Endothelial cell of umbilical vein (primary cell): ENCODE measurements at regions not wholly inside any gene's neighbourhood (a gene's known extent, or its start where the extent isn't known, plus 50 kb on each side); places are given as distances from the start of the nearest gene placed in this dataset.

Experiments used
- EZH2 ChIP-seq: IDR thresholded peaks from 2 replicates; pipeline ENCODE4 v1.6.1; 2012; ENCODE audit warnings: borderline replicate concordance, low read depth, mild to moderate bottlenecking, moderate library complexity, low read length, inconsistent platforms; ENCODE audit not compliant: severe bottlenecking
- GATA2 ChIP-seq: IDR thresholded peaks from 2 replicates; pipeline ENCODE4 v1.7.0; 2011; ENCODE audit warnings: low read depth, mild to moderate bottlenecking, moderate library complexity, mixed read lengths, low read length; ENCODE audit not compliant: insufficient read length, insufficient read depth
- MYC ChIP-seq: IDR thresholded peaks from one replicate; pipeline ENCODE4 v1.6.1; 2011; ENCODE audit warnings: mild to moderate bottlenecking, low read depth, low read length
- POLR2A ChIP-seq: IDR thresholded peaks from 2 replicates; pipeline ENCODE4 v1.6.1; 2012; ENCODE audit warnings: low read depth, mild to moderate bottlenecking, control low read depth, low read length
- POLR2AphosphoS5 ChIP-seq: IDR thresholded peaks from 2 replicates; pipeline ENCODE4 v1.6.1; 2012; ENCODE audit warnings: low read depth, mild to moderate bottlenecking, control low read depth, low read length, moderate library complexity; ENCODE audit not compliant: insufficient read depth
- TF ChIP-seq, protein P1 (sequence below), 2 donors: IDR thresholded peaks; 1 replicate in 1 of 2; 2 replicates in 1 of 2; pipeline ENCODE4 v1.5.1; 2011; ENCODE audit warnings: low read length in 2 of 2, mild to moderate bottlenecking in 2 of 2, moderate library complexity in 2 of 2, control low read depth in 1 of 2, inconsistent platforms in 1 of 2, low read depth in 1 of 2; ENCODE audit not compliant: insufficient read depth in 1 of 2; ENCODE audit errors: extremely low read depth in 1 of 2

DNA sequence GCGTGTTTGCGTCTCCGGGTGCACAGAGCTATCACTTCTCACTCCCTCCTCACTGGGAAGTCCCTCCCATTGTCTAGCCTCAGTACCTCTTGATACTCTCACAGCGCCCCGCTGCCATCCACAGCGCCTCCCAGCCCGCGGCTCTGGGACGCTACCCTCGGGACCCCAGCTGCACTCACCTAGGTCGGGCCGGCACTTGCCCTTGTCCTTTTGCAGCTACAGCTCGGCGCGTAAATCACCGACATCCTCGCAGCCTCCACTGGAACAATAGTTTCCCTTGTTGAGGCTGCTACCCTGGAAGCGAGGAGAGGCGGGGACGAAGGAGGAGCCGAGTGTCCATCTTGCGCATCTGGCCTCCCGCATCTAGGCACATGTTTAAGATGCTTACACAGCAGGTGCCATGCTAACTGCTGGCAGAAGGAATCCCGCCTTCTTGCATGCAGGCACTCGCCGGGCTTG lies 269.5 kb upstream of the HSFY2 start:
- TF ChIP-seq, protein P1, sequence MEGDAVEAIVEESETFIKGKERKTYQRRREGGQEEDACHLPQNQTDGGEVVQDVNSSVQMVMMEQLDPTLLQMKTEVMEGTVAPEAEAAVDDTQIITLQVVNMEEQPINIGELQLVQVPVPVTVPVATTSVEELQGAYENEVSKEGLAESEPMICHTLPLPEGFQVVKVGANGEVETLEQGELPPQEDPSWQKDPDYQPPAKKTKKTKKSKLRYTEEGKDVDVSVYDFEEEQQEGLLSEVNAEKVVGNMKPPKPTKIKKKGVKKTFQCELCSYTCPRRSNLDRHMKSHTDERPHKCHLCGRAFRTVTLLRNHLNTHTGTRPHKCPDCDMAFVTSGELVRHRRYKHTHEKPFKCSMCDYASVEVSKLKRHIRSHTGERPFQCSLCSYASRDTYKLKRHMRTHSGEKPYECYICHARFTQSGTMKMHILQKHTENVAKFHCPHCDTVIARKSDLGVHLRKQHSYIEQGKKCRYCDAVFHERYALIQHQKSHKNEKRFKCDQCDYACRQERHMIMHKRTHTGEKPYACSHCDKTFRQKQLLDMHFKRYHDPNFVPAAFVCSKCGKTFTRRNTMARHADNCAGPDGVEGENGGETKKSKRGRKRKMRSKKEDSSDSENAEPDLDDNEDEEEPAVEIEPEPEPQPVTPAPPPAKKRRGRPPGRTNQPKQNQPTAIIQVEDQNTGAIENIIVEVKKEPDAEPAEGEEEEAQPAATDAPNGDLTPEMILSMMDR (IDR thresholded peaks at IDR 0.05; ENCODE audit: extremely low read depth in 1 of 2, insufficient read depth in 1 of 2, low read depth in 1 of 2, low read length in 2 of 2) = no peak
- TF ChIP-seq GATA2 (no peak), POLR2A (no peak), EZH2 (no peak), POLR2AphosphoS5 (no peak), MYC (no peak)
